ENCODE measurements at regions not wholly inside any gene's neighbourhood (a gene's known extent, or its start where the extent isn't known, plus 50 kb on each side); places are given as distances from the start of the nearest gene placed in this dataset.
"Not testable (repeated sequence)": the region's sequence is repeated elsewhere in the genome, so short reads cannot be mapped to it uniquely, and the experiment has no call there.

DNA sequence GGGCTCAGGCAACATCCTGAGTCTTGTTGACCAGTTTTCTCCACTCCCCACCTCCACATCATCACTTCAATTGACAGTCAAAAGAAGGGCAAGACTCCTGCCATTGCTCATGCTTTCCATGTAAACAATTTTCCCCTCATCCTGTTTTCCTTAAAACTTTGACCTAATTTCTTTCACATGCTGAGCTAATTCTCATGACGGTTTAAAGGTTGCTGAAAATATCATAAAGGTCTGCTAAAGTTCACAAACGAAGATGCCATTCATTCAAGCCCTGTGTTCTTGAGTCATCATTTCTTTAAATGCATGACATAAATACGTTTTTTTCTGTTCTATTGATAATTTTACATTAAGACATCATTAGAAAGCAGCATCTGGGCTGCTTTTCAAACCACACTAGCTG, 353.9 kb downstream of the NKX6-1 start:
- Histone ChIP-seq H3K27ac (no peak overlapping the region), H3K36me3 (ENCODE audit: insufficient read depth, low read length) (no peaks in the 10 kb centered on the region), H3K9me3 (ENCODE audit: low read depth, low read length) (no peaks in the 10 kb centered on the region), H3K9ac (ENCODE audit: insufficient read length) (no peak overlapping the region), H3K4me3 (no peak overlapping the region)
- TF ChIP-seq POLR2AphosphoS5 (IDR thresholded peaks at IDR 0.05; ENCODE audit: borderline replicate concordance, low read depth, low read length) (no peak), EZH2 (IDR thresholded peaks at IDR 0.05) (no peak), FOXP2 (optimal IDR thresholded peaks at IDR 0.05; ENCODE audit: control extremely low read depth, extremely low read length, insufficient read depth) (no peak)
- DNase-seq (ENCODE audit: low read depth, low spot score), result no peak

DNA sequence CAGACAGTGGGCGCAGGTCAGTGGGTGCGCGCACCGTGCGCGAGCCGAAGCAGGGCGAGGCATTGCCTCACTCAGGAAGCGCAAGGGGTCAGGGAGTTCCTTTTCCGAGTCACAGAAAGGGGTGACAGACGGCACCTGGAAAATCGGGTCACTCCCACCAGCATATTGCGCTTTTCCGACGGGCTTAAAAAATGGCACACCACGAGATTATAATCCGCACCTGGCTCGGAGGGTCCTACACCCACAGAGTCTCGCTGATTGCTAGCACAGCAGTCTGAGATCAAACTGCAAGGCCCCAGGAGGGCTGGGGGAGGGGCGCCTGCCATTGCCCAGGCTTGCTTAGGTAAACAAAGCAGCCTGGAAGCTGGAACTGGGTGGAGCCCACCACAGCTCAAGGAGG, 372.2 kb downstream of the NKX6-1 start:
- not testable (repeated sequence) for H3K9me3 ChIP-seq (ENCODE audit: low read depth, low read length); H3K4me3 ChIP-seq; DNase-seq (ENCODE audit: low read depth, low spot score); H3K9ac ChIP-seq (ENCODE audit: insufficient read length); H3K27ac ChIP-seq; H3K36me3 ChIP-seq (ENCODE audit: insufficient read depth, low read length)

DNA sequence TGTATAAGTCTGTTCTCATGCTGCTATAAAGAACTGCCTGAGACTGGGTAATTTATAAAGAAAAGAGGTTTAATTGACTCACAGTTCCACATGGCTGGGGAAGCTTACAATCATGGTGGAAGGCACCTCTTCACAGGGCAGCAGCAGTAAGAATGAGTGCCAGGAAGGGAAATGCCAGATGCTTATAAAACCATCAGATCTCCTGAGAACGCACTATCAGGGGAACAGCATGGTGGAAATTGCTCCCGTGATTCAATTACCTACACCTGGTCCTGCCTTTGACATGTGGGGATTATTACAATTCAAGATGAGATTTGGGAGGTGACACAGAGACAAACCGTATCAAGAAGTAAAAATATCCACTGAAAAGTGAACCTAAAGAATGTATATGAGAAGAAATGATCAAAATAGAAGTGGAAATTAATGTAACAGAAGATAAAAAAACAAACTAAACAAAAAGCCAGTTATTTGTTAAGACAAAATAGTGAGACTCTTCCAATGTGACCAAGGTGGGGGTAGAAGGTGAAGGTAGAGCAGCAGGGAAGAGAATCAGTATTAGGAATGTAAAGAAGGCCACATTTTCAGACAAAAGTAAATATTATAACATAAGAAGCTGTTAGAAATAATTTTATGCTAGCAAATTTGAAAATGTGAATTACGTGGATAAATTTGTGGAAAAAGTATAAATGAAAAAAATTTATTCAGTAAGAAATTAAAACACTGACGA, 372.9 kb downstream of the NKX6-1 start:
- Histone ChIP-seq H3K27ac (no peak overlapping the region), H3K36me3 (ENCODE audit: insufficient read depth, low read length) (no peaks in the 10 kb centered on the region), H3K4me3 (no peak overlapping the region), H3K9ac (ENCODE audit: insufficient read length) (no peak overlapping the region), H3K9me3 (ENCODE audit: low read depth, low read length) (no peaks in the 10 kb centered on the region)
- TF ChIP-seq POLR2AphosphoS5 (IDR thresholded peaks at IDR 0.05; ENCODE audit: borderline replicate concordance, low read depth, low read length), result no peak
- TF ChIP-seq EZH2 (IDR thresholded peaks at IDR 0.05), result no peak
- no peak for TF ChIP-seq FOXP2 (optimal IDR thresholded peaks at IDR 0.05; ENCODE audit: control extremely low read depth, extremely low read length, insufficient read depth)
- DNase-seq (ENCODE audit: low read depth, low spot score), result no peak

DNA sequence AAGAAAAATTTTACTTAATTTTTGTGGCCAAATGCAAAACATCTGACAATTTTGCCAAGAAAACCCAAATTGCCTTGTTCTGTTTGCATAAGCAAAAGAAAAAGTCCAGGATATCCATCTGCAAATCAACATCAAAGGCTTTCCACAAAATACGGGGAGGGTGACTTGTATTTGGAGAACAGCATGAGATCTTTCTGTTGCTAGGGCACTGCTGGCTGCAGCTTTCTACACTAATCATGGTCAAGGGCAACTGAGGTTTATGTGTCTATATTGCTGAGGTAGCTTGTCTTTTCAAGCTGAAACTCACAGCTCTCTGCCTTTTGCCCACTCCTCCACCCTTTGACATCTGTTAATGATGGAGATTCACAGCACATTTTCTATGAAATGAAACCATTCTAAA, 389.1 kb downstream of the NKX6-1 start:
- TF ChIP-seq FOXP2 (optimal IDR thresholded peaks at IDR 0.05; ENCODE audit: control extremely low read depth, extremely low read length, insufficient read depth) (no peak), POLR2AphosphoS5 (IDR thresholded peaks at IDR 0.05; ENCODE audit: borderline replicate concordance, low read depth, low read length) (no peak), EZH2 (IDR thresholded peaks at IDR 0.05) (no peak)
- Histone ChIP-seq H3K4me3 (no peak overlapping the region), H3K36me3 (ENCODE audit: insufficient read depth, low read length) (no peaks in the 10 kb centered on the region), H3K27ac (no peak overlapping the region), H3K9ac (ENCODE audit: insufficient read length) (no peak overlapping the region), H3K9me3 (ENCODE audit: low read depth, low read length) (no peaks in the 10 kb centered on the region)
- no peak for DNase-seq (ENCODE audit: low read depth, low spot score)

DNA sequence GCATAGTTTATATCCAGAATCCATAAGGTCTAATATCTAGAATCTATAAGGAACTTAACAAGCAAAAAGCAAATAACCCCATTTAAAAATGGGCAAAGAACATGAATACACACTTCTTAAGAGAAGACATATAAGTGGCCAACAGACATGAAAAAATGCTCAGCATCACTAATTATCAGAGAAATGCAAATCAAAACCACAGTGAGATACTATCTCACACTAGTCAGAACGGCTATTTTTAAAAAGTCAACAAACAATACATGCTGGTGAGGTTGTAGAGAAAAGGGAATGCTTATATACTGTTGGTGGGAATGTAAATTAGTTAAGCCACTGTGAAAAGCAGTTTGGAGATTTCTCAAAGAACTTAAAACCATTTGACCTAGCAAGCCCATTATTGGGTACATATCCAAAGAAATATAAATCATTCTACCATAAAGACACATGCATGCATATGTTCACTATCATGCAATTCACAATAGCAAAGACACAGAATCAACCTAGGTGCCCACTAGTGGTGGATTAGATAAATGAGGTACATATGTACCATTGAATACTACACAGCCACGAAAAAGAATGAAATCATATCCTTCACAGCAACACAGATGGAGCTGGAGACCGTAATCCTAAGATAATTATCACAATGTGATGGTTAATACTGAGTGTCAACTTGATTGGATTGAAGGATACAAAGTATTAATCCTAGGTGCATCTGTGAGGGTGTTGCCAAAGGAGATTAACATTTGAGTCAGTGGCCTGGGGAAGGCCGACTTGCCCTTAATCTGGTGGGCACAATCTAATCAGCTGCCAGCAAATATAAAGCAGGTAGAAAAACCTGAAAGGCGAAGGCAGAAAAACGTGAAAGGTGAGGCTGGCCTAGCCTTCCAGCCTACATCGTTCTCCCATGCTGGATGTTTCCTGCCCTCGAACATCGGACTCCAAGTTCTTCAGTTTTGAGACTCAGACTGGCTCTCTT, 397.2 kb downstream of the NKX6-1 start:
- not testable (repeated sequence) for H3K9me3 ChIP-seq (ENCODE audit: low read depth, low read length); H3K4me3 ChIP-seq; H3K9ac ChIP-seq (ENCODE audit: insufficient read length); H3K36me3 ChIP-seq (ENCODE audit: insufficient read depth, low read length); DNase-seq (ENCODE audit: low read depth, low spot score); H3K27ac ChIP-seq

DNA sequence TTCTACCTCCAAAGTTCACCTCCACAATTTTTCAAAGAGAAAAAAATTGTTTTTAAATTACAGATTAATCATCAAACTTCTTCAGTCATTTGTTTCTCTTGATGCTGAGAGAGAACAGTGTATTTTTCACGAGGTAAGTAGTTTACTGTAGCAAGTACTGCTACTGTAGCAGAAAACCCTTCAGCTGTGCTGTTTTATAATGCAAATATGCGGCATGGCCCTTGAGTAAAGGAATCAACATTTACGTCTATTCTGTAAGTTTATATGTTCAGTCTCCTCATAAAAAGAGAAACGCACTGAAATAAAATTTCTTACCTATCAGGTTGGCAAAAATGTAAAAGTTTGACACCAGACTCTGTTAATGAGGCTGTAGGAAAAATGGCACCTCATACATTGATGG, 399.0 kb downstream of the NKX6-1 start:
- Histone ChIP-seq H3K27ac (no peak overlapping the region), H3K9ac (ENCODE audit: insufficient read length) (no peak overlapping the region), H3K4me3 (no peak overlapping the region), H3K9me3 (ENCODE audit: low read depth, low read length) (no peaks in the 10 kb centered on the region), H3K36me3 (ENCODE audit: insufficient read depth, low read length) (no peaks in the 10 kb centered on the region)
- no peak for DNase-seq (ENCODE audit: low read depth, low spot score)
- TF ChIP-seq FOXP2 (optimal IDR thresholded peaks at IDR 0.05; ENCODE audit: control extremely low read depth, extremely low read length, insufficient read depth) (no peak), POLR2AphosphoS5 (IDR thresholded peaks at IDR 0.05; ENCODE audit: borderline replicate concordance, low read depth, low read length) (no peak)

DNA sequence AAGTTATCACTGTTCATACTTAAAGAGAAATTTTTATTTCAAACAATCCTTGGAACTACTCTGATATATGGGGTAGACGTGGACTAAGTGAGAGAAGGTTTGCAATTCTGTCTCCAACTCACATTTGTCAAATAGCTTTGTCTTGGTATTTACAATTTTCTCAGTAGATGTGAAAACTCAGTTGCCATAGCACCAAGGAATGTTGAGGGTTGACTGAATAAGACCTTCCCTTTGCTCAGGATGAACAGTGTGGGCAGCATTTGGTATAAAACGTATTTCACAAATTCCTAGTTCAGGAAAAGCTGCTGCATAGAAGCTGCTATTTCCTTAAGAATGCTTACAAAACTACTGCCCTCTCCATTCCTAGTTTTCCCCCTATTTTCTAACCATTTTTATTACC, 399.5 kb downstream of the NKX6-1 start:
- no peaks in the 10 kb centered on the region for H3K36me3 ChIP-seq (ENCODE audit: insufficient read depth, low read length)
- no peak for DNase-seq (ENCODE audit: low read depth, low spot score)
- H3K9me3 ChIP-seq (ENCODE audit: low read depth, low read length), result no peaks in the 10 kb centered on the region
- TF ChIP-seq EZH2 (IDR thresholded peaks at IDR 0.05) (no peak), FOXP2 (optimal IDR thresholded peaks at IDR 0.05; ENCODE audit: control extremely low read depth, extremely low read length, insufficient read depth) (no peak), POLR2AphosphoS5 (IDR thresholded peaks at IDR 0.05; ENCODE audit: borderline replicate concordance, low read depth, low read length) (no peak)
- no peak overlapping the region for H3K4me3 ChIP-seq
- H3K9ac ChIP-seq (ENCODE audit: insufficient read length), result no peak overlapping the region
- no peak overlapping the region for H3K27ac ChIP-seq

DNA sequence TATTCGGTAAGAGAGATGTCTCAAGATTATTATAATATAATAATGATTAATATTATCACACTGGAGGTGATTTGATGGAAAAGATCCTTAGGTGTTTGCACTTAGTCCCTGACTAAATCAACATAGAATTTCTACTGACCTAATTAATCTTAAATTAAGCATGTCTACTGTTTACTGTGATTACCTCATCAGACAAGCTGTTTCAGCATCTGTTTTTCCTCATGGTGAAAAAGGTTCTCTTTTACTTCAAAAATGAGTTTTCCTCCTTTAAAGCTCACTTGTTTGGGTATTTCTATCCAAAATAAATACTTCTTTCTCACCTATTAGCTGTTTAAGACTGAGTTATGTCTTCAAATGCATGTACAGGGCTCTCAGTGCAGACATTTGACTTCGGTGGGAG, 407.8 kb downstream of the NKX6-1 start:
- TF ChIP-seq FOXP2 (optimal IDR thresholded peaks at IDR 0.05; ENCODE audit: control extremely low read depth, extremely low read length, insufficient read depth) (no peak), POLR2AphosphoS5 (IDR thresholded peaks at IDR 0.05; ENCODE audit: borderline replicate concordance, low read depth, low read length) (no peak), EZH2 (IDR thresholded peaks at IDR 0.05) (no peak)
- Histone ChIP-seq H3K4me3 (no peak overlapping the region), H3K36me3 (ENCODE audit: insufficient read depth, low read length) (no peaks in the 10 kb centered on the region), H3K9ac (ENCODE audit: insufficient read length) (no peak overlapping the region), H3K27ac (no peak overlapping the region), H3K9me3 (ENCODE audit: low read depth, low read length) (no peaks in the 10 kb centered on the region; the same call in 1 of the 2 replicates)
- DNase-seq (ENCODE audit: low read depth, low spot score), result no peak
